Spleen (tissue), 7 donors: ENCODE measurements at regions not wholly inside any gene's neighbourhood (a gene's known extent, or its start where the extent isn't known, plus 50 kb on each side); places are given as distances from the start of the nearest gene placed in this dataset.

Source experiments
- CTCF ChIP-seq, 11 experiments: fragments of 200-600 bp in 7 of 11; fragments of 450-650 bp in 4 of 11; sonication (generic) in 4 of 11; IDR thresholded peaks in 8 of 11; conservative IDR thresholded peaks in 3 of 11; 1 replicate in 7 of 11; 2 replicates in 4 of 11; pipeline versions ENCODE4 v1.4.0 to v1.8.0; 2016 to 2021; ENCODE audit warnings: antibody characterized with exemption in 11 of 11, inconsistent platforms in 4 of 11, mild to moderate bottlenecking in 1 of 11
- POLR2A ChIP-seq, 3 donors: fragments of 450-650 bp; IDR thresholded peaks; one replicate each; pipeline ENCODE4 v1.5.1; 2017; ENCODE audit warnings: antibody characterized with exemption in 3 of 3, mild to moderate bottlenecking in 1 of 3
- donor health status: DM: no; HTN: no; CAD: no; lungs with moderate emphysema.
- donor health status: DM: no; HTN: no; CAD: no.
- donor health status: DM: no; HTN: no; CAD: no.

- no peak for TF ChIP-seq CTCF (IDR thresholded peaks at IDR 0.05 in 8 of 11, conservative IDR thresholded peaks at IDR 0.05 in 3 of 11)
- no peak for TF ChIP-seq POLR2A (IDR thresholded peaks at IDR 0.05)
These were observed 153.1 kb upstream of the THUMPD2 start for GRCh38 chr2:39932198-39932597.
